NCI-H1417 treated with DMSO at 0.1 percent for 48 hours (cell line): ENCODE measurements at regions not wholly inside any gene's neighbourhood (a gene's known extent, or its start where the extent isn't known, plus 50 kb on each side); places are given as distances from the start of the nearest gene placed in this dataset.

Experiments used
- DNase-seq: peaks from one replicate; lab custom pipeline; 2025; lab: John Stamatoyannopoulos, UW

DNA sequence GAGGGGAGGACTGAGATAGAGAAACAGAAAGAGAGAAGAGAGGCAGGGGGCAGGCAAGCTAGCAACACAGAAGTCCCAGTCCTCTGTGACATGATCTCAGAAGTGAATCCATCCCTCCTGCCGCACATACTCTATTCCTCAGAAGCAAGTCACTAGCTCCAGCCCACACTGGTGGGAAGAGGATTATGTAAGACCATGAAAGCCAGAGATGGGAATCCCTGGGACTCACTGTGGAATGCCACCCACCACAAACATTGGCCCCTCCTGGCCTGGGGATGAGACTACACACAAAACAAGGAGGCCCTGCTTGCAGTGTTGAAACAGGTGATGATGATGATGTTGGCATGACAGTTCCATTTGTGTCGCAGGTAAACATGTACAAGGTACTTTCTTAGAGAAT, 419.9 kb downstream of the IRS2 start:
- no peak for DNase-seq

- DNase-seq: no peak
Measured at GRCh38 chr13:109363431-109363830, 423.0 kb downstream of the IRS2 start.

- DNase-seq: no peak
Measured at GRCh38 chr13:109362616-109363015, 423.8 kb downstream of the IRS2 start.

- no peak for DNase-seq
Measured at GRCh38 chr13:109361562-109362289, 424.7 kb downstream of the IRS2 start.

- no peak for DNase-seq
Measured at GRCh38 chr13:109357751-109358471, 428.5 kb downstream of the IRS2 start.

DNA sequence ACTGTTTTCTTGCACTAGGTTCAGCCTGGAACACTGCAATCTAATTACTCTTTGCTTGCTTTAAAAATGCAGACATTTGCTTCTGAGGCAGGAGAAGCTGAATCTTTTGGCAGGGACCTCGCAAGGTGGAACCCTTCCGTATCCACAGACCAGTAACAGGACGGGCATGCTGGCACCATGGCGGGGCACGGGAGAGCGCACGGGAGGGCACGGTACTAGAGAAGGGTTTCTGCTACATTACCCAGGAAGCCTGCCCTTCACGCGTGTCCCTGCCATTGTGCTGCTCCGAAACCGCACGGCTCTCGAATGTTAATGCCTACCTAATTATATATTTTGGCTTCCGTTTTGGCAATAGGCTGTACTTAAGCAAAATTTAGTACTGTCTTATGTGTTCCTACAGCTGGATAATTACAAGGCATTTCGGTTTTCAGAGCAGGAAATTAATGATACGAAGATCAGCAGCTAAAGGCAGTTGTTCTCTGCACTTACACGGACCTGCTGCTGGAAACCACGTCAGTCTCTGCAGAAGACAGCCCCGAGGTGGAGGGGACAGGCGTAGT, 430.4 kb downstream of the IRS2 start:
- DNase-seq: no peak

- DNase-seq: no peak
Measured at GRCh38 chr13:109355166-109355565, 431.2 kb downstream of the IRS2 start.

GRCh38 chr13:109351236-109351635, 435.1 kb downstream of the IRS2 start:
- no peak for DNase-seq

DNA sequence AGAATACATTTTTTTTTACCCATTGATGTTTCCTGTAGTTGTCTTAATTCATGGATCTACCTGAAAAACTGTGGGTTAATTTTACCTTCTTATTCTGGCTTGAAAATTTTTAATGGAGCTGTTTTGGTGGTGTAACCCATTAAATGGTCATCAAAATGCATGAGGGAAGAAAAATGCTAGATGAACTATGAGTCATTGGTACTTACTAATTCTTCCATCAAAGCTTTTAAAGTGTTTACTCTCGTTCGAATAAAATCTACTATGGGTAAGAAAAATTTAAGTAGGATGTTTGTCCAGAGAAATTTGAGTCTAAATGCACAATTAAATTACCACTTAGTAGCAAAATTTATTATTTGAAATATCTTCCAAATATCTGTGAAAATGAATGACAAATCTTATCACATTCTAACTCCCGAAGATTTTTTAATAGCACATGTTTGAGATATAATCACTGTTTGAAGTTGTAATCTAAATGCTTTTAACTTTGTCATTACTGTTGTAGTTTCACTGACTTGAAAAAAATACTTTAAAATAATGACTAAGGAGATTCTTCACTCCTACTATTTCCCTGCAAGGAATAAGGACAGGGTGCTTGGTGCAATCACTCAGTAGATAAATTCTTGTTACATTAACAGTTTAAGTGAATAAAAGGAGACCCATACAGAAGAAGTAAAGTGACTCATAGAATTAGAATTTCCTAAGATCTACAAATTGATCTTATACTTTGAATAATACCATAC, 437.7 kb downstream of the IRS2 start:
- DNase-seq: no peak

GRCh38 chr13:109346060-109346459, 440.3 kb downstream of the IRS2 start:
- DNase-seq: no peak

- DNase-seq: no peak
Measured at GRCh38 chr13:109345433-109345941, 440.9 kb downstream of the IRS2 start.

DNA sequence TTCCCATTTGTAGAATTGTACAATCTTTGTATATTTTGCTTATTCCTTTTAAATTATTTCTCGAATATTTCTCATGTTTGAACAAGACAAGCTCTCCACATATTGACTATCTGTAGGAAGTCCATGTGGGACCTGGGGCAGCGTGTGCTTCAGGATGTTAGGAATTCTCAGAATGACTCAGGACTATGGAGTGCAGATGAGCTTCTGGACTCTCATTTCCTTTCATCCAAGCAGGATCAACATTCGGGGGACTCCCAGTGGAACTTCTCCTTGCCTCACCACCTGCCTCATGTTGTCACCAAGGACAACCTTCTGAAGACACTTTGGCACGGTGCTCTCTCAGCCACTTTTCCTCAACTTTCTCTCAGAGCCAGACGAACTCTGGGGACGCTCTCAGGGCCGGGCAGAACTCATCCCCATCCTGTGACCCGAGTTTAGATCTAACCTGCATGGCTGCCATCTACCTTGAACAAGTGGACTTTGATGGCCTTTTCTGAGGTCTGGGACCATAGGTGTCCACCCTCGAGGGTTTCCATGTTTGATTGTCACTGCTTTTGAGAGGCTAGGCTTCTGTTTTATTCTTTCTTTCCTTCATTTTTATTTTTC, 441.7 kb downstream of the IRS2 start:
- DNase-seq: no peak

DNA sequence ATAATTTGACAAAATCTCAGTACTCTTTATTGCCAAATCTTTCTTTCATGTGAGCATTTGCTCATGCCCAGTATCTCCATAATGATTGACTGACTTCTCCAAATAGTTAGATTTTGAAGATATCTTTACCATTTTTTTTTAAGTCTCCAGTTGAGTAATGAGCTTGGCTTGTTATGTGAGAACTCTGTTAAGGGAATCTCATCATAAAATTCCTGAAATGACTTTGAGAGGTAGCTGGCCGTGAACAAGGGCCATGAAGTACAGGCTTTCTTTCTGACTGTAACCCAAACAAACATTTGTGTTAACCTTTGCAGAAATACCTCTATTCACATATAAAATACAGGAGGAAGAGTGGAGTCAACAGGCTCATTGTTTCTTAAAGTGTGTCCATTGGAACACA, 449.7 kb downstream of the IRS2 start:
- no peak for DNase-seq

GRCh38 chr13:109333893-109334651, 452.3 kb downstream of the IRS2 start:
- DNase-seq: no peak

DNA sequence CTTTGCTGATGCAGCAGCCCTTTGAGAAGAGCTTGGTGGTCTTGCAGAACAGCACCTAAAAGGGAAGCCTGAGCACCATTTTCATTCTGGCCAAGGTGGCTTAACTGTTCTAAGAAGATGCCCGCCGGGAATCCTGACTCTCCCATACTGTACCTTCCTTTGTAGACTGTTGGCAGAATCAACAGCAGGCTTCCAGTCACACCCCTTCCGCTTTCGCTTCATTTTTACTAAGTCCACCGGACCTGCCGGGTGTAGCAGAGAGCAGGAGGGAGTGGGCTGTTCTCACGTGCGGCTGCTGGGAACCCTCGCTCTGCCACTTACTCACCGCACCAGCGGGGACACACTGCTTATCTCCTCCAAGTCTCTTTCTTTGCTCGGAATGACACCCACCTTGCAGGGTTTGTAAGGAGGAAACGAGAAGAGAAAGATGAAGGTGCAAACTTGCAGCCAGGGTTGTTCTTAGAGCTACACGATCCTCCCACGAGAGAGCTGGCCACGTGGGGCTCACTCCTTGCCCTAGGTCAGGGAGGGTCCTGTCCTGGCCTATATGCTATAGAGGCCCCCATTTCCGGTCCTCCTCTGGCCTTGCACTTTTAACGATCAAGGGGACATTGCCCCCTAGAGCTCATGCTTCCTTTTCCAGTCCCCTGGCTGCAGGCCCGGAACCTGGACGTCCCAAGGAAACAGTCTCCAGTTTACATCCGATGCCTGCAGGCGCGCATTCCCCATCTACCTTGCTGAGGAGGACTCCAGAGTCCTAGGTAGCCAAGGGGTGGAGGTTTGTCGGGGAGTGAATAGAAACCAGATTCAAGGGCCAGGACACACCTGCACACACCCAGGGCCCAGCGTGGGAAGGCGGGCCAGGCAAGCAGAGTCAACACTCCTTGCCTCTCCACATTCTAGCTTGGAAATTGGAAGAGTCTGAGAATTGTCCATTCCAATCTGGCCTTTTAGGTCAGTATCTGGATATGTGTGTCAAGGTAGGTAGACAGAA, 453.6 kb downstream of the IRS2 start:
- DNase-seq: no peak

- DNase-seq: peak; percentile 73
Measured at GRCh38 chr13:109331898-109332297, 454.5 kb downstream of the IRS2 start.

GRCh38 chr13:109331011-109331433, 455.4 kb downstream of the IRS2 start:
- DNase-seq: no peak

- DNase-seq: no peak
Measured at GRCh38 chr13:109330123-109330522, 456.3 kb downstream of the IRS2 start.

GRCh38 chr13:109329175-109329574, 457.2 kb downstream of the IRS2 start:
- no peak for DNase-seq

- no peak for DNase-seq
Measured at GRCh38 chr13:109326601-109327000, 459.8 kb downstream of the IRS2 start.
